Keratinocyte (primary cell): ENCODE measurements at regions not wholly inside any gene's neighbourhood (a gene's known extent, or its start where the extent isn't known, plus 50 kb on each side); places are given as distances from the start of the nearest gene placed in this dataset.

Experiments used
- DNase-seq: peaks from one replicate; pipeline ENCODE4 v3.0.0-alpha.2; 2011; ENCODE audit warnings: low read depth, missing footprints, low spot score
- FAIRE-seq: peaks from 2 replicates; lab custom pipeline; 2011; peaks lifted over from hg19 to GRCh38; lab: Jason Lieb, UNC
- H2AFZ ChIP-seq: 2 replicates; pipeline ENCODE4 v1.6.0; 2012; ENCODE audit warnings: low read length, control low read depth, inconsistent platforms; ENCODE audit not compliant: control insufficient read depth
- H3K27ac ChIP-seq: 2 replicates; pipeline ENCODE4 v1.5.1; 2011; ENCODE audit warnings: low read length; ENCODE audit not compliant: control insufficient read depth, insufficient read depth
- H3K27me3 ChIP-seq: 3 replicates; pipeline ENCODE4 v1.6.0; 2011; ENCODE audit warnings: low read length; ENCODE audit not compliant: control insufficient read depth, insufficient read depth; ENCODE audit errors: extremely low read depth
- H3K36me3 ChIP-seq, 2 experiments: 2 replicates in 1 of 2; 3 replicates in 1 of 2; pipeline ENCODE4 v1.5.1; 2011; ENCODE audit warnings: low read length in 2 of 2, mild to moderate bottlenecking in 1 of 2; ENCODE audit not compliant: control insufficient read depth in 2 of 2, insufficient read depth in 2 of 2; ENCODE audit errors: extremely low read depth in 1 of 2
- H3K4me1 ChIP-seq: 3 replicates; pipeline ENCODE4 v1.5.1; 2011; ENCODE audit warnings: low read length; ENCODE audit not compliant: control insufficient read depth, insufficient read depth; ENCODE audit errors: extremely low read depth
- H3K4me2 ChIP-seq: 3 replicates; pipeline ENCODE4 v1.6.0; 2011; ENCODE audit warnings: low read depth, low read length; ENCODE audit not compliant: control insufficient read depth, insufficient read depth; ENCODE audit errors: extremely low read depth
- H3K4me3 ChIP-seq, 3 experiments: fragments of 200-600 bp in 1 of 3; sonication (generic) in 1 of 3; 2 replicates in 2 of 3; 3 replicates in 1 of 3; pipeline ENCODE4 v1.5.1; 2011 to 2016; ENCODE audit warnings: low read length in 3 of 3, mild to moderate bottlenecking in 3 of 3, control low read depth in 2 of 3, inconsistent platforms in 1 of 3, low read depth in 1 of 3, mixed read lengths in 1 of 3, mixed run types in 1 of 3, moderate library complexity in 1 of 3; ENCODE audit not compliant: control insufficient read depth in 2 of 3, insufficient read depth in 2 of 3; ENCODE audit errors: extremely low read depth in 1 of 3
- H3K79me2 ChIP-seq: 2 replicates; pipeline ENCODE4 v1.6.0; 2012; ENCODE audit warnings: low read length; ENCODE audit not compliant: control insufficient read depth, insufficient read depth
- H3K9ac ChIP-seq: 3 replicates; pipeline ENCODE4 v1.6.0; 2011; ENCODE audit warnings: low read length; ENCODE audit not compliant: control insufficient read depth, insufficient read depth; ENCODE audit errors: extremely low read depth
- H3K9me1 ChIP-seq: 3 replicates; pipeline ENCODE4 v1.6.0; 2011; ENCODE audit warnings: low read length; ENCODE audit not compliant: control insufficient read depth, insufficient read depth; ENCODE audit errors: extremely low read depth
- H3K9me3 ChIP-seq: 2 replicates; pipeline ENCODE4 v1.5.1; 2012; ENCODE audit warnings: low read depth, low read length; ENCODE audit not compliant: control insufficient read depth
- H4K20me1 ChIP-seq: 3 replicates; pipeline ENCODE4 v1.6.0; 2011; ENCODE audit warnings: low read length; ENCODE audit not compliant: control insufficient read depth, insufficient read depth; ENCODE audit errors: extremely low read depth
- EZH2 ChIP-seq: IDR thresholded peaks from one replicate; pipeline ENCODE4 v1.6.1; 2012; ENCODE audit warnings: inconsistent platforms, mild to moderate bottlenecking, low read length, moderate library complexity
- dilution Hi-C: fragments of 300-500 bp; cut with MboI; formaldehyde crosslinking; loops from one replicate; pipeline ENCODE4 v1.7.0; 2020; ENCODE audit warnings: low sequenced_read_pairs; ENCODE audit not compliant: extremely low pct_ligation_motif_present
- TF ChIP-seq, protein P1 (sequence below), 3 experiments: IDR thresholded peaks in 1 of 3; conservative IDR thresholded peaks in 1 of 3; optimal IDR thresholded peaks in 1 of 3; 2 replicates in 2 of 3; 3 replicates in 1 of 3; pipeline versions ENCODE3 to v1.5.1; 2011; ENCODE audit warnings: low read length in 3 of 3, mild to moderate bottlenecking in 3 of 3, moderate library complexity in 2 of 3, control low read depth in 1 of 3, inconsistent platforms in 1 of 3; ENCODE audit not compliant: insufficient read depth in 2 of 3; ENCODE audit errors: extremely low read depth in 1 of 3

DNA sequence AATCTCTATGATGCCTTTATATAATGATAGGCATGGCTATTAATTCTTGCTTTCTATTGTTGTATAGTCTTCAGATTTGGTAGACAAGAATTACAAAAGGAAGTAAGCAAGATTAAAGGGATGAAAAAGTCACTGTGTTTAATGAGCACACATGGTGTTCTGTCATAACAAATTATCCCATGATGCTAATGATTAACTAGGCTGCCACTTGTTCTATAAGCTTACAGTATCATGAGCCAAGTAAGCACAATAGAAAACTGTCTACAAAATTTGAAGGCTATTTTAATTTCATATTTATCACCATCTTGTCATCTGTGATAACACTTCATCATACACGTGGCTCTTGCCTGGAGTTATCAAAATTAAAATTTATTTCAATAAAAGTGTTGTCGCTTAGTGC, 466.7 kb downstream of the GASK1B start:
- FAIRE-seq = no peak

DNA sequence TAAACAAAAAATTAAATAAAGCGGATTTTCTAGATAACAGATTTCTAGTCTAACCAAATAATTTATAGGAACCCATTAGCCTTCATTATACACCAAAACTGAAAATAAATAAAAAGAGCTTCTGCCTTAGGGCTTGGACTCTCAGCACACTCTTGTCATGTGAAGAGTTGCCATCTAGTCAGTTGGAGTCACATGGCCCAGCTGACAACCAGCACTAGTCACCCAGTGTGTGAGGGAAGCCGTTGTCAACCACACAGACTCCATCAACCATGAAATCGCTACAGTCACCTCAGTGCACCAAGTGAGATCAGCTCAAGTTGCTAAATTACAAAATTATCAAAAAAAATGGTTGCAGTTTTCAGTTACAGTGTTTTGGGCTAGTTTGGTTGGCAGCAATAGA, 470.0 kb downstream of the GASK1B start:
- dilution Hi-C loops = no loop called here
- Histone ChIP-seq H3K27ac (no peak overlapping the region), H3K9me1 (no peaks in the 10 kb centered on the region), H2AFZ (no peak overlapping the region), H3K9me3 (no peaks in the 10 kb centered on the region), H3K79me2 (no peaks in the 10 kb centered on the region), H3K4me3 (no peak overlapping the region), H3K36me3 (no peaks in the 10 kb centered on the region), H4K20me1 (no peaks in the 10 kb centered on the region), H3K4me1 (no peaks in the 10 kb centered on the region), H3K9ac (no peak overlapping the region), H3K4me2 (no peak overlapping the region), H3K27me3 (no peaks in the 10 kb centered on the region)
- TF ChIP-seq, protein P1, sequence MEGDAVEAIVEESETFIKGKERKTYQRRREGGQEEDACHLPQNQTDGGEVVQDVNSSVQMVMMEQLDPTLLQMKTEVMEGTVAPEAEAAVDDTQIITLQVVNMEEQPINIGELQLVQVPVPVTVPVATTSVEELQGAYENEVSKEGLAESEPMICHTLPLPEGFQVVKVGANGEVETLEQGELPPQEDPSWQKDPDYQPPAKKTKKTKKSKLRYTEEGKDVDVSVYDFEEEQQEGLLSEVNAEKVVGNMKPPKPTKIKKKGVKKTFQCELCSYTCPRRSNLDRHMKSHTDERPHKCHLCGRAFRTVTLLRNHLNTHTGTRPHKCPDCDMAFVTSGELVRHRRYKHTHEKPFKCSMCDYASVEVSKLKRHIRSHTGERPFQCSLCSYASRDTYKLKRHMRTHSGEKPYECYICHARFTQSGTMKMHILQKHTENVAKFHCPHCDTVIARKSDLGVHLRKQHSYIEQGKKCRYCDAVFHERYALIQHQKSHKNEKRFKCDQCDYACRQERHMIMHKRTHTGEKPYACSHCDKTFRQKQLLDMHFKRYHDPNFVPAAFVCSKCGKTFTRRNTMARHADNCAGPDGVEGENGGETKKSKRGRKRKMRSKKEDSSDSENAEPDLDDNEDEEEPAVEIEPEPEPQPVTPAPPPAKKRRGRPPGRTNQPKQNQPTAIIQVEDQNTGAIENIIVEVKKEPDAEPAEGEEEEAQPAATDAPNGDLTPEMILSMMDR (optimal IDR thresholded peaks at IDR 0.05 in 1 of 3, IDR thresholded peaks at IDR 0.05 in 1 of 3, conservative IDR thresholded peaks at IDR 0.05 in 1 of 3; ENCODE audit: extremely low read depth in 1 of 3, insufficient read depth in 2 of 3, low read length in 3 of 3) = no peak
- no peak for TF ChIP-seq EZH2
- DNase-seq = no peak
- FAIRE-seq = no peak

More for the DNA sequence above, 466.7 kb downstream of the GASK1B start:
- Histone ChIP-seq H2AFZ (no peak overlapping the region), H3K27me3 (no peaks in the 10 kb centered on the region), H4K20me1 (no peaks in the 10 kb centered on the region), H3K4me3 (no peak overlapping the region), H3K27ac (no peak overlapping the region), H3K9me1 (no peaks in the 10 kb centered on the region), H3K36me3 (no peaks in the 10 kb centered on the region), H3K9ac (no peak overlapping the region), H3K4me2 (no peak overlapping the region), H3K79me2 (no peaks in the 10 kb centered on the region), H3K9me3 (no peaks in the 10 kb centered on the region), H3K4me1 (no peaks in the 10 kb centered on the region)
- no peak for DNase-seq
- TF ChIP-seq EZH2 = no peak
- TF ChIP-seq, protein P1 (optimal IDR thresholded peaks at IDR 0.05 in 1 of 3, IDR thresholded peaks at IDR 0.05 in 1 of 3, conservative IDR thresholded peaks at IDR 0.05 in 1 of 3; ENCODE audit: extremely low read depth in 1 of 3, insufficient read depth in 2 of 3, low read length in 3 of 3) = no peak
- dilution Hi-C loops = no loop called here
